ENCODE measurements at regions not wholly inside any gene's neighbourhood (a gene's known extent, or its start where the extent isn't known, plus 50 kb on each side); places are given as distances from the start of the nearest gene placed in this dataset.

DNA sequence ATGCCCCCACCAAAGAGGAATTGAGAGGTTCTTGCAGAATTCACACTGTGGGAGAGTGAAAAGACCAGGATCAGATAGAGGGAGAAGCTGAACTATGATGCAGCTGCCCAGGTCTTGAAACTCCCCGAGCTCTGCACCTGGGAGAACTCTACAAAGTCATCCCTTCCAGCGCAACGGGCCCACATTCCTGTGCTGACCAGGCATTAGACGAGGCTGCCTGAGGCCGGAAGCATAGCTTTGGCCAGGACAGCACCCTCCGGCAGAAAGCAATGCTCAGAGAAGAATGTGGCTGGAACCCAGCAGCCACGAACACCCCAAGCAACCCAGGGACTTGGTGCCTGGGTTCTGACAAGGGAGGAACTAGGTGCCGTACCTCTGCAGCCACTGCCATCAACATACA, 281.5 kb upstream of the CDH4 start:
- no peak overlapping the region for H3K27ac ChIP-seq (ENCODE audit: low read length)
- H3K27me3 ChIP-seq (ENCODE audit: control insufficient read depth, insufficient read depth, low read length): no peaks in the 10 kb centered on the region
- TF ChIP-seq TCF7L2 (IDR thresholded peaks at IDR 0.05; ENCODE audit: low read depth, low read length) (no peak), POLR2AphosphoS5 (IDR thresholded peaks at IDR 0.05; ENCODE audit: low read depth, low read length) (no peak), SIN3A (IDR thresholded peaks at IDR 0.05; ENCODE audit: borderline replicate concordance, insufficient read depth, low read depth, low read length) (no peak)
- TF ChIP-seq, protein P1, sequence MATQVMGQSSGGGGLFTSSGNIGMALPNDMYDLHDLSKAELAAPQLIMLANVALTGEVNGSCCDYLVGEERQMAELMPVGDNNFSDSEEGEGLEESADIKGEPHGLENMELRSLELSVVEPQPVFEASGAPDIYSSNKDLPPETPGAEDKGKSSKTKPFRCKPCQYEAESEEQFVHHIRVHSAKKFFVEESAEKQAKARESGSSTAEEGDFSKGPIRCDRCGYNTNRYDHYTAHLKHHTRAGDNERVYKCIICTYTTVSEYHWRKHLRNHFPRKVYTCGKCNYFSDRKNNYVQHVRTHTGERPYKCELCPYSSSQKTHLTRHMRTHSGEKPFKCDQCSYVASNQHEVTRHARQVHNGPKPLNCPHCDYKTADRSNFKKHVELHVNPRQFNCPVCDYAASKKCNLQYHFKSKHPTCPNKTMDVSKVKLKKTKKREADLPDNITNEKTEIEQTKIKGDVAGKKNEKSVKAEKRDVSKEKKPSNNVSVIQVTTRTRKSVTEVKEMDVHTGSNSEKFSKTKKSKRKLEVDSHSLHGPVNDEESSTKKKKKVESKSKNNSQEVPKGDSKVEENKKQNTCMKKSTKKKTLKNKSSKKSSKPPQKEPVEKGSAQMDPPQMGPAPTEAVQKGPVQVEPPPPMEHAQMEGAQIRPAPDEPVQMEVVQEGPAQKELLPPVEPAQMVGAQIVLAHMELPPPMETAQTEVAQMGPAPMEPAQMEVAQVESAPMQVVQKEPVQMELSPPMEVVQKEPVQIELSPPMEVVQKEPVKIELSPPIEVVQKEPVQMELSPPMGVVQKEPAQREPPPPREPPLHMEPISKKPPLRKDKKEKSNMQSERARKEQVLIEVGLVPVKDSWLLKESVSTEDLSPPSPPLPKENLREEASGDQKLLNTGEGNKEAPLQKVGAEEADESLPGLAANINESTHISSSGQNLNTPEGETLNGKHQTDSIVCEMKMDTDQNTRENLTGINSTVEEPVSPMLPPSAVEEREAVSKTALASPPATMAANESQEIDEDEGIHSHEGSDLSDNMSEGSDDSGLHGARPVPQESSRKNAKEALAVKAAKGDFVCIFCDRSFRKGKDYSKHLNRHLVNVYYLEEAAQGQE (IDR thresholded peaks at IDR 0.05; ENCODE audit: insufficient read depth in 1 of 2, low read depth in 2 of 2, low read length in 1 of 2): no peak
- TF ChIP-seq, protein P2, sequence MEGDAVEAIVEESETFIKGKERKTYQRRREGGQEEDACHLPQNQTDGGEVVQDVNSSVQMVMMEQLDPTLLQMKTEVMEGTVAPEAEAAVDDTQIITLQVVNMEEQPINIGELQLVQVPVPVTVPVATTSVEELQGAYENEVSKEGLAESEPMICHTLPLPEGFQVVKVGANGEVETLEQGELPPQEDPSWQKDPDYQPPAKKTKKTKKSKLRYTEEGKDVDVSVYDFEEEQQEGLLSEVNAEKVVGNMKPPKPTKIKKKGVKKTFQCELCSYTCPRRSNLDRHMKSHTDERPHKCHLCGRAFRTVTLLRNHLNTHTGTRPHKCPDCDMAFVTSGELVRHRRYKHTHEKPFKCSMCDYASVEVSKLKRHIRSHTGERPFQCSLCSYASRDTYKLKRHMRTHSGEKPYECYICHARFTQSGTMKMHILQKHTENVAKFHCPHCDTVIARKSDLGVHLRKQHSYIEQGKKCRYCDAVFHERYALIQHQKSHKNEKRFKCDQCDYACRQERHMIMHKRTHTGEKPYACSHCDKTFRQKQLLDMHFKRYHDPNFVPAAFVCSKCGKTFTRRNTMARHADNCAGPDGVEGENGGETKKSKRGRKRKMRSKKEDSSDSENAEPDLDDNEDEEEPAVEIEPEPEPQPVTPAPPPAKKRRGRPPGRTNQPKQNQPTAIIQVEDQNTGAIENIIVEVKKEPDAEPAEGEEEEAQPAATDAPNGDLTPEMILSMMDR (IDR thresholded peaks at IDR 0.05): no peak
- DNase-seq (ENCODE audit: low read depth, low spot score) (no peak), ATAC-seq (no peak)
- no peak overlapping the region for H3K4me3 ChIP-seq (ENCODE audit: low read depth in 2 of 2, low read length in 2 of 2)
- intact Hi-C loops (cut with micrococcal nuclease; ENCODE audit: unreplicated experiment): no loop called here
- BruUV-seq (replicated peaks): no TSS peak
- no peaks in the 10 kb centered on the region for H3K4me1 ChIP-seq (ENCODE audit: control insufficient read depth, insufficient read depth, low read length)
- in situ Hi-C loops (cut with HindIII; ENCODE audit: low pct_unique_long_range_greater_than_20kb, low sequenced_read_pairs): no loop called here
- CTCF ChIA-PET: no interaction called here
- H3K36me3 ChIP-seq (ENCODE audit: control insufficient read depth, insufficient read depth, low read length): no peaks in the 10 kb centered on the region
- H3K9me3 ChIP-seq (ENCODE audit: control insufficient read depth, insufficient read depth, low read depth, low read length): no peaks in the 10 kb centered on the region
- POLR2A ChIA-PET: no interaction called here

DNA sequence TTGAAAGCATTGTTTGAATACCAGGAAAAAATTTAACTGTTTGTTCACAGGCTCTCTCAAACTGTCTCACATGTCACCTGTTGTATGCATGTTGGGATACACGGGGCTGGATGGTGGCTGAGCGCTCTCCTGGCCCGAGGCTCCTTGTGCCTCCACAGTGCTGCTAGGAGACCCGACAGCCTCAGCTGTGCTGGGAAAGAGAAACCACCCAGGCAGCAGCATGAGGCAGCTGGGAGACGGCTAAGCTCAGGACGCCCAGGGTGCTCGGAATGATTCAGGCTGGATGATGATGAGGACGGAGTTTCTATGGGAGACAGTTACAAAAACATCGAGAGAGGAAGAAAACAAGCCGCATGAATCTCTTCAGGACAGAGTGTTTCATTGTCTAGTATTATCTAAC, 278.0 kb upstream of the CDH4 start:
- Histone ChIP-seq H3K36me3 (ENCODE audit: control insufficient read depth, insufficient read depth, low read length) (no peaks in the 10 kb centered on the region), H3K9me3 (ENCODE audit: control insufficient read depth, insufficient read depth, low read depth, low read length) (no peaks in the 10 kb centered on the region), H3K27me3 (ENCODE audit: control insufficient read depth, insufficient read depth, low read length) (no peaks in the 10 kb centered on the region), H3K4me3 (ENCODE audit: low read depth in 2 of 2, low read length in 2 of 2) (no peak overlapping the region), H3K27ac (ENCODE audit: low read length) (no peak overlapping the region), H3K4me1 (ENCODE audit: control insufficient read depth, insufficient read depth, low read length) (no peaks in the 10 kb centered on the region)
- no TSS peak for BruUV-seq (replicated peaks)
- in situ Hi-C loops (cut with HindIII; ENCODE audit: low pct_unique_long_range_greater_than_20kb, low sequenced_read_pairs): no loop called here
- TF ChIP-seq TCF7L2 (IDR thresholded peaks at IDR 0.05; ENCODE audit: low read depth, low read length): no peak
- TF ChIP-seq SIN3A (IDR thresholded peaks at IDR 0.05; ENCODE audit: borderline replicate concordance, insufficient read depth, low read depth, low read length): no peak
- TF ChIP-seq, protein P1 (IDR thresholded peaks at IDR 0.05; ENCODE audit: insufficient read depth in 1 of 2, low read depth in 2 of 2, low read length in 1 of 2): no peak
- no peak for TF ChIP-seq POLR2AphosphoS5 (IDR thresholded peaks at IDR 0.05; ENCODE audit: low read depth, low read length)
- TF ChIP-seq, protein P2 (IDR thresholded peaks at IDR 0.05): no peak
- DNase-seq (ENCODE audit: low read depth, low spot score): no peak
- CTCF ChIA-PET: no interaction called here
- intact Hi-C loops (cut with micrococcal nuclease; ENCODE audit: unreplicated experiment): no loop called here
- POLR2A ChIA-PET: no interaction called here
- no peak for ATAC-seq

Measured in Panc1 (cell line).